HG03460 (cell line): ENCODE measurements at regions not wholly inside any gene's neighbourhood (a gene's known extent, or its start where the extent isn't known, plus 50 kb on each side); places are given as distances from the start of the nearest gene placed in this dataset.

Source experiments
- ATAC-seq: cut with Tn5 transposase; IDR thresholded peaks from one replicate; pipeline ENCODE4 v1.9.1; 2021; ENCODE audit not compliant: unreplicated experiment

GRCh38 chr15:56868170-56868569, 50.3 kb upstream of the TCF12 start:
- ATAC-seq = no peak

- ATAC-seq = no peak
These were observed 51.6 kb upstream of the TCF12 start for GRCh38 chr15:56866803-56867202.

- ATAC-seq = no peak
These were observed 60.6 kb upstream of the TCF12 start for GRCh38 chr15:56857828-56858227.

- ATAC-seq = peak; percentile 45
These were observed 61.5 kb upstream of the TCF12 start for GRCh38 chr15:56856934-56857333.

- ATAC-seq = no peak
These were observed 73.6 kb upstream of the TCF12 start for GRCh38 chr15:56844892-56845291.

- ATAC-seq = no peak
These were observed 74.0 kb upstream of the TCF12 start for GRCh38 chr15:56844471-56844870.

- ATAC-seq = no peak
These were observed 78.8 kb upstream of the TCF12 start for GRCh38 chr15:56839641-56840040.

- no peak for ATAC-seq
These were observed 79.3 kb upstream of the TCF12 start for GRCh38 chr15:56839099-56839498.

GRCh38 chr15:56838085-56838484, 80.4 kb upstream of the TCF12 start:
- no peak for ATAC-seq

GRCh38 chr15:56837273-56837672, 81.2 kb upstream of the TCF12 start:
- ATAC-seq = no peak

- ATAC-seq = no peak
These were observed 82.7 kb upstream of the TCF12 start for GRCh38 chr15:56835718-56836171.

GRCh38 chr15:56832125-56832524, 86.3 kb upstream of the TCF12 start:
- ATAC-seq = no peak

GRCh38 chr15:56831467-56832005, 86.9 kb upstream of the TCF12 start:
- no peak for ATAC-seq

GRCh38 chr15:56824175-56824574, 90.9 kb upstream of the ZNF280D start:
- ATAC-seq = no peak

GRCh38 chr15:56821721-56822425, 88.6 kb upstream of the ZNF280D start:
- peak; percentile 75 for ATAC-seq

- ATAC-seq = no peak
These were observed 87.0 kb upstream of the ZNF280D start for GRCh38 chr15:56820333-56820732.

GRCh38 chr15:56817321-56818080, 84.2 kb upstream of the ZNF280D start:
- no peak for ATAC-seq

- no peak for ATAC-seq
These were observed 83.5 kb upstream of the ZNF280D start for GRCh38 chr15:56816781-56817180.

GRCh38 chr15:56815247-56815646, 81.9 kb upstream of the ZNF280D start:
- ATAC-seq = no peak

GRCh38 chr15:56814429-56814828, 81.1 kb upstream of the ZNF280D start:
- ATAC-seq = no peak

- ATAC-seq = no peak
These were observed 80.7 kb upstream of the ZNF280D start for GRCh38 chr15:56813995-56814394.

- ATAC-seq = no peak
These were observed 79.7 kb upstream of the ZNF280D start for GRCh38 chr15:56812961-56813360.
